Activated CD4-positive, alpha-beta T cell treated with anti-CD3 and anti-CD28 coated beads for 4 hours (primary cell): ENCODE measurements at regions not wholly inside any gene's neighbourhood (a gene's known extent, or its start where the extent isn't known, plus 50 kb on each side); places are given as distances from the start of the nearest gene placed in this dataset.

Experiments
- DNase-seq, 2 donors: peaks; one replicate each; pipeline ENCODE4 v3.0.0-alpha.2; 2020

DNA sequence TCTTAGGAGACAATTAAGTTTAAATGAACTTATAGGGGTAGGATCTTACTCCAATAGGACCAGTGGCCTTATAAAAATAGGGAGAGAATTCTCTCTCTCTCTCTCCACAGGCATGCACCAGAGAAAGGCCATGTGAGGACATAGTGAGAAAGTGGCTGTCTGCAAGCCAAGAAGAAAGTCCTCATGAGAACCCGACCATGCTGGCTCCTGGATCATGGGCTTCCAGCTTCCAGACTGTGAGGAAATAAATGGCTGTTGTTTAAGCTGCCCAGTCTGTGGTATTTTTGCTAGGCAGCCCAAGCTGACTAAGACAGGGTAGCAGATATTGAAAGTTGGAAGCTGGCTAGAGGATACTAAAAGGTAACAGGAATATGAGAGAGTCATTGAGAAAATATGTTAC lies 454.0 kb downstream of the NBAS start:
- no peak for DNase-seq

DNA sequence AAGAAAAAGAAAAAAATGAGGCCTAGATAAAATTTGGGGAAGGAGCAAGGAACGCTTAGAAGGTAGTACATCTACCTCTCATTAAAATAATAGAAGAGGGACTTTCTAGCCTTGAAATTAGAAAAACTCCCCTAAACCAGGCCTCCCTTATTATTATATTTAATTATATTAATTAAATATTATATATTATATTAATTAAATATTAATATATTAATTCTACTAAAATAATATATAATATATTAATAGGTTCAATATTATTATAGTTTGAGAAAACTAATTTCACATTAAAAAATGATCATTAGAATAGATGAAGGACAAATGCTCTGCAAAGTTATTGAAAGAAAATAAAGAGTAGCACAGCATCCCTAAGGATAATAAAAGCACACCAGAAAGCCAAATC lies 449.4 kb downstream of the NBAS start:
- DNase-seq, result no peak

DNA sequence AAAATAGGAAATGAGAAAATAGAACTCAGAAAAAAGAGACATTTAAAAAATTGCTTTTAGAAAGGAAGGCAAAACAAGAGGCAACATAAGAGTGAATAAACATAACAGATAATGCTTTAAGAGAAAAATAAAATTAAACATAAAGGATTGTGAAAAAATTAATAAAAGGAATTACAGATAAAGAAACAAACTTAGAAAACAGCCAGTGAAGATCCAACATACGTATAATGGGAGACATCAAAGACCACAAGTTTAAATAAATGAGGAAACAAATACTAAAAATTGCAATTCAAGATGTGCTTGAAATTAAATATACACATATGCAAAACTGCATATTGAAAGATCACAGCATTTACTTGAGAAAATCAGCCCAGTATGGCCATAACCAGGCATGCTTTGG lies 448.9 kb downstream of the NBAS start:
- DNase-seq, result no peak

DNA sequence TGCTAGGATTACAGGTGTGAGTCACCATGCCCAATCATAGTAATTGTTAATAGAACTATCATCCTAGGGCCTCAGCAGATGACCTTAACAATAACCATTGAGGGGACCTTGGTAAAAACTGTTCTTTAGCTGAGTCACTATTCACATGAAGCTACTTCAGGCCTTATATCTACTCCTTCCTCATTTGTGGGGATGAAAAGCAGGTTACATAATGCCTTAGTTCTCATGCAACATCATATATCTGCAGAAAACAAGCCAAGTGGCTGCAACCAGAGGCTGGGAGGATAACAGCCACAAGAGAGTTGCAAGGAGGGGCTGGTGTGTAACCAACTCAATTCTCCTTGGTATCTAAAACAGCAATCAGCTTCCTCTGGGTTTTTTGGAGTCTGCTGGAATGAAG lies 445.4 kb downstream of the NBAS start:
- no peak for DNase-seq

DNA sequence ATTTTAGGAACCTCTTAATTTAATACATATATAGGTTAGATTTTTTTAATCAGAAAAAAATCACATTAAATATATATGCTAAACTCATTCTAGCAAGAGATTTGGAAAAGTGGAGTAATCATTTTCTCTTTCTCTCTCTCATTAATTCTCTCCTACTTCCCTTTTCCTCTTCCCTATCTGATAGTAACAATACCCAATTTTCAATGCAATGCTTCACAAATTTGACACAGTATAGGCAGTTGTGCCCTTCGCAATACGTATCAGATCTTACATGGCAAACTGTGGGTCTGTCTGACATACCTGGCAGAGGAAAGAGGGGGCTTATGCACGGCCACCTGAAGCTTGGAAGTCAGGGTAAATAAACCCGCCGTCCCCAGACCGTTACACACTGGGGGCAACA lies 444.3 kb downstream of the NBAS start:
- DNase-seq, result no peak
